ENCODE measurements at regions not wholly inside any gene's neighbourhood (a gene's known extent, or its start where the extent isn't known, plus 50 kb on each side); places are given as distances from the start of the nearest gene placed in this dataset.
"Not testable (repeated sequence)": the region's sequence is repeated elsewhere in the genome, so short reads cannot be mapped to it uniquely, and the experiment has no call there.

DNA sequence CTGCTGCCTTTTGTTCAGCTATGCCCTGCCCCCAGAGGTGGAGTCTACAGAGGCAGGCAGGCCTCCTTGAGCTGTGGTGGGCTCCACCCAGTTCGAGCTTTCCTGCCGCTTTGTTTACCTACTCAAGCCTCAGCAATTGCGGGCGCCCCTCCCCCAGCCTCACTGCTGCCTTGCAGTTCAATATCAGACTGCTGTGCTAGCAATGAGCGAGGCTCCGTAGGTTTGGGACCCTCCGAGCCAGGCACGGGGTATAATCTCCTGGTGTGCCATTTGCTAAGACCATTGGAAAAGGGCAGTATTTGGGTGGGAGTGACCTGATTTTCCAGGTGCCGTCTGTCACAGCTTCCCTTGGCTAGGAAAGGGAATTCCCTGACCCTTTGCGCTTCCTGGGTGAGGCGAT lies 51.9 kb downstream of the DIPK2A start:
- not testable (repeated sequence) for H3K27ac ChIP-seq

DNA sequence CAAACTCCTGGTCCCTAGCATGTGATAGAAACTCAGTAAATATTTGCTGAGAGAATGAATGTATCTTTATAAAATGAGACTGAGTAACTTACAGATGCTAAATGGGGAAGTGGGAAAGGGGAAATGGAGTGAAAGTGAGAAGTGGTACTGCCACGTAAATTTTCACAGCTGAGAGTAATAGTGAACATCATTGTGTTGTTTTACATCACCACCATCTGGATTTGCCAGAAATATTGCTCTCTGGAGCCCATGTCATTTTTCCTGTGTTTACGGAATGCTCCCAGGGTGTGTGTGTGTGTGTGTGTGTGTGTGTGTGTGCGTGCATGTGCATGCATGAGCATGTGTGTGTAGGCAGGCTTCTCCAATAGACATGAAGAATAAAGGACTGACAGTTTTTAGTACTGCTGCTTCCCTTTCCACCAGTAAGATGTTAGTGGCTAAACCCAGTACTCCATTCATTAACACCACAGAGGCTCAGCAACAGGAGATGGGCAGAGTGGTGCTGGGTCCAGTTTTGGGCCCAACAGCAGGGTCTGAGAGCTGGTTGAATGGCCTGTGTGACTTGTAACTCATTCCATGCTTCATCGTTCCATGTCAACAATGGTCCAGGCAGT lies 57.3 kb downstream of the DIPK2A start:
- TF ChIP-seq, protein P1, sequence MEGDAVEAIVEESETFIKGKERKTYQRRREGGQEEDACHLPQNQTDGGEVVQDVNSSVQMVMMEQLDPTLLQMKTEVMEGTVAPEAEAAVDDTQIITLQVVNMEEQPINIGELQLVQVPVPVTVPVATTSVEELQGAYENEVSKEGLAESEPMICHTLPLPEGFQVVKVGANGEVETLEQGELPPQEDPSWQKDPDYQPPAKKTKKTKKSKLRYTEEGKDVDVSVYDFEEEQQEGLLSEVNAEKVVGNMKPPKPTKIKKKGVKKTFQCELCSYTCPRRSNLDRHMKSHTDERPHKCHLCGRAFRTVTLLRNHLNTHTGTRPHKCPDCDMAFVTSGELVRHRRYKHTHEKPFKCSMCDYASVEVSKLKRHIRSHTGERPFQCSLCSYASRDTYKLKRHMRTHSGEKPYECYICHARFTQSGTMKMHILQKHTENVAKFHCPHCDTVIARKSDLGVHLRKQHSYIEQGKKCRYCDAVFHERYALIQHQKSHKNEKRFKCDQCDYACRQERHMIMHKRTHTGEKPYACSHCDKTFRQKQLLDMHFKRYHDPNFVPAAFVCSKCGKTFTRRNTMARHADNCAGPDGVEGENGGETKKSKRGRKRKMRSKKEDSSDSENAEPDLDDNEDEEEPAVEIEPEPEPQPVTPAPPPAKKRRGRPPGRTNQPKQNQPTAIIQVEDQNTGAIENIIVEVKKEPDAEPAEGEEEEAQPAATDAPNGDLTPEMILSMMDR (IDR thresholded peaks at IDR 0.05), result no peak
- no peak for TF ChIP-seq ZFX (IDR thresholded peaks at IDR 0.05; ENCODE audit: borderline replicate concordance)
- no peak overlapping the region for H3K27ac ChIP-seq

DNA sequence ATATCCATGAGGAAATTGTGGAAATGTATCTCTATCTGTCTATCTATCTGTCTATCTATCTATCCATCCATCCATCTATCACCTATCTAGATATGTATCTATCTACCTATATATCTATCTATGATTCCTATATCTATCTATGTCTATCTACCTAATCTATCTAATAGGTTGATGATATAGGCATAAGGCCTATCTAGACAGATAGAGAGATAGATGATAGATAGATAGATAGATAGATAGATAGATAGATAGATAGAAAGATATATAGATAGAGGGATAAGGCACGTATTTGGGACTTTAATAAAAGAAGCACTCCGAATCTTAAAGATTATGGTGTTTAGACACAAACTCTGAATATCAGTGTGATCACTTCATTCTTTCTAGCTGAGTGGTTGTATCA lies 58.1 kb downstream of the DIPK2A start:
- no peak overlapping the region for H3K27ac ChIP-seq
- TF ChIP-seq, protein P1 (IDR thresholded peaks at IDR 0.05), result no peak
- no peak for TF ChIP-seq ZFX (IDR thresholded peaks at IDR 0.05; ENCODE audit: borderline replicate concordance)

DNA sequence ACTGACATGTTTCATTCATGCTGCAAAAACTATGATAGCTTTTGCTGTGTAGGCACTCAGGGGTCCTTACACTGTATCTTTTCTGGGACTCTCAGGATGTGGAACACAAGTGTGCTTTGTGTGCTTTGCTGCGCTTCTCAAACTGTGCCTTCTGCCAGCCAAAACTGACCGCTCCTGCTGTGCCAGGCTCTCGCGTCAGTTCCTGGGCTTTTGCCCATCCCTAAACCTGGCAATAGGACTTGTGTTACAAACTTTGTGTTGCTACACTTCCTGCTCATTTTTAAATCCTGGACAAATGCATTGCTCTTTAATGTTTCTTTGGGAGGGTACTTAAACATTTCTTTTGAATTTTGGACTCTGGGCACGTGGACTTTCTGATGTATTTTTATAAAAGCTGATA lies 60.3 kb downstream of the DIPK2A start:
- no peak overlapping the region for H3K27ac ChIP-seq
- TF ChIP-seq ZFX (IDR thresholded peaks at IDR 0.05; ENCODE audit: borderline replicate concordance), result no peak
- TF ChIP-seq, protein P1 (IDR thresholded peaks at IDR 0.05), result no peak

DNA sequence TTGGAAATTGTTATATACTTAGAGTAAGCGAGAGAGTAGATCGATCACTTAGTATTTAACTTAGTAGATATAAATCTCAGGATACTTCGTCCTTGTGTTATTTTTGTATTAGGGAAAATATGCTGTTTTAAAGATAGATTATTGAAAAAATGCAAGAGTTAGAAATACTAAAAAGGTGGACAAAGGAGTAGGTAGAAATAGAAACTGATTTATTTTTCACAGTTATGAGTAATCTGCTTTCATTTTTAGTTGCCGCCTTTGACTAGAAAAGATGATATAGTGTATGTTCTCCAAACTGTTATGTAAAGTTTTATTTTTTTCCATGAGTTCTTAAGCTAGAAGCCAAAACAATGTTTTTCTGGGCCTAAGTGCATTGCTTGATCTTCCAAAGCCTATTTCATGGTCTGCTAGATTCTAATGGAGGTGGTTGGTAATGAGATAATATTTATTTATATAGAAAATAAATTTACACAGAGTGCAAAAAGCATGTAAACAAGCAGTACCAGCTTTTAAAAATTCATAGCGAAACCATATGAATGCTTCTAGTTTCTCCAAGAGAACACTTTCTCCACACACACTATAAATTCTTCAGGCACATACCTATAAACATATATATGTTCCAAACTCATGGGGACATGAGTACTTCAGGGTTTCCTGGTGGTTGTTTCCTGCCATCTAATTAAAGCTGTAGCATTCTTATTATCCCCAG lies 61.1 kb downstream of the DIPK2A start:
- TF ChIP-seq, protein P1 (IDR thresholded peaks at IDR 0.05), result no peak
- no peak for TF ChIP-seq ZFX (IDR thresholded peaks at IDR 0.05; ENCODE audit: borderline replicate concordance)
- H3K27ac ChIP-seq, result no peak overlapping the region

DNA sequence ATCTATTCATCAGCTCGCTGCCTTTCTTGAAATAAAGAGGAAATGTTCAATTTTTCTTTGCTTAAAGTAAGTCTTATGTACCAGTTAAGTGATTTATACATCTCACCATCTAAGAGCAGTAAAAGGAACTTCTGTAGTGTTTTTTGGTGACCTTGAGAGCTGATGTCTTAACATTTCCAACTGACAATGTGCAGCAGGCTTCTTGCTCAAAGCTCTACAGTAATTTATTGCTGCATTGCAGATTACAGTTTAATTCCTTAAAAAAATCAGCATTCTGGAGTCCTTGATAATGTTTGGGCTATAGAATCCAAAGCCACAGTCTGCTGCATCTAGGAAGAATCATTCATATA lies 61.6 kb downstream of the DIPK2A start:
- H3K27ac ChIP-seq, result no peak overlapping the region
- TF ChIP-seq ZFX (IDR thresholded peaks at IDR 0.05; ENCODE audit: borderline replicate concordance), result no peak
- TF ChIP-seq, protein P1 (IDR thresholded peaks at IDR 0.05), result no peak

DNA sequence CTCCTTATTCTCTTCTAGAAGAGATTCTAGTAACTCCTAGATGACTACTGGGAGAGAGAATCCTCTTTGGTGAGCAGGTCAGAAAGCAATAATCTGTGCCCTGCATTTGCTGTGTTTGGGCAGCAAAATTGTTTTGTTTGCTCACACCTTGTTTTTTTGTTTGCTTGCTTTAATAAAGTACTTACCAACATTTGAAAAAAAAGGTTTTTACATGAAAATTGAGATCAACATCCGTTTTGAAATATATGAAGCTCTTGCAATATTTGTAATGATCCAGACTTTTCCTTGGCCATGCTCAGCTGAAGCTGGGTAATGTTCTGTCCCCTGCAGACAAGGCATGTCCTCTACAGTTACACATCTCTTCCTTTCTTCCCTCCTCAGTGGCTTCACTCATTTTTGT lies 62.2 kb downstream of the DIPK2A start:
- no peak overlapping the region for H3K27ac ChIP-seq
- no peak for TF ChIP-seq ZFX (IDR thresholded peaks at IDR 0.05; ENCODE audit: borderline replicate concordance)

DNA sequence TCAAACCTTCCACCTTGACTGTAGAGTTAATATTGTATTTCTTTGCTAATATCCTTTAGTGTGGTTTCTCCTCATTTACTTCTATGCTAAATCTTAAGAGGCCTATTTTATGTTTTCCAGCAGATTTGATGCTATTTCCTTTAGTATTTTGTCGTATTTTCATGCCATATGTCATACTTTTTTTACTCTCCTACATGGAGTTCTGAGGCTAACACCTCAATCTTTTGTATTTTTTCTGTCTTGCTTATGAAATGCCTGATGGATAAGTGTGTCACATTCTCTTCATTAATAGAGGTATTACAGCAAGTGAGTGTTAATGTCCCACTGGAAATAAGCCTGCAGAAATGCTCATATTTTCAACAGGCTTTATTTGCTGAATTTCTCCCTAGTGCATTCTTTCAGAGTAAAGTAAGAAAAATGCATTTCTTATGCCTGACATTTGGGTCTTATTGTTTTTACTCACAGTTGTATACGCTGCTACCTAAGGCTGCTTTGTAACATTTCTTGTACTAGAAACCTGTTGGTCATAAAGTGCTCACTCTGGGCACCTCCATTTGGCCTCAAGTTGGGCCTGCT lies 63.2 kb downstream of the DIPK2A start:
- H3K27ac ChIP-seq, result no peak overlapping the region
- TF ChIP-seq ZFX (IDR thresholded peaks at IDR 0.05; ENCODE audit: borderline replicate concordance), result no peak
- TF ChIP-seq, protein P1 (IDR thresholded peaks at IDR 0.05), result no peak

Measured in 22Rv1 (cell line).